Omental fat pad (tissue), 3 donors: ENCODE measurements at regions not wholly inside any gene's neighbourhood (a gene's known extent, or its start where the extent isn't known, plus 50 kb on each side); places are given as distances from the start of the nearest gene placed in this dataset.

ENCODE experiments used
- ATAC-seq: fragments of 150-250 bp; one replicate; pipeline ENCODE4 v1.9.1; 2016; ENCODE audit warnings: mild to moderate bottlenecking, moderate library complexity; ENCODE audit not compliant: low FRiP score
- DNase-seq: peaks from one replicate; pipeline ENCODE4 v3.0.0-alpha.2; 2019; ENCODE audit warnings: low spot score
- CTCF ChIP-seq, 3 donors: fragments of 450-650 bp; IDR thresholded peaks; one replicate each; pipeline ENCODE4 v1.5.1; 2016 to 2017; ENCODE audit warnings: antibody characterized with exemption in 3 of 3, mild to moderate bottlenecking in 3 of 3, moderate library complexity in 2 of 3

- ATAC-seq (no peak), DNase-seq (no peak)
- no peak for TF ChIP-seq CTCF (IDR thresholded peaks at IDR 0.05)
These were observed 167.0 kb downstream of the RPS24 start for GRCh38 chr10:78200686-78201085.

GRCh38 chr10:78202386-78202785 lies 168.7 kb downstream of the RPS24 start:
- ATAC-seq (no peak), DNase-seq (no peak)
- no peak for TF ChIP-seq CTCF (IDR thresholded peaks at IDR 0.05)

- DNase-seq (no peak), ATAC-seq (no peak)
- TF ChIP-seq CTCF (IDR thresholded peaks at IDR 0.05): no peak
These were observed 170.5 kb downstream of the RPS24 start for GRCh38 chr10:78203915-78204818.

- no peak for TF ChIP-seq CTCF (IDR thresholded peaks at IDR 0.05)
- ATAC-seq (no peak), DNase-seq (no peak)
These were observed 171.9 kb downstream of the RPS24 start for GRCh38 chr10:78205457-78206016.

GRCh38 chr10:78207216-78207615 lies 173.6 kb downstream of the RPS24 start:
- ATAC-seq: no peak
- DNase-seq: no peak
- TF ChIP-seq CTCF (IDR thresholded peaks at IDR 0.05): no peak

- ATAC-seq (no peak), DNase-seq (no peak)
- TF ChIP-seq CTCF (IDR thresholded peaks at IDR 0.05): no peak
These were observed 174.1 kb downstream of the RPS24 start for GRCh38 chr10:78207776-78208175.

- ATAC-seq (no peak), DNase-seq (no peak)
- TF ChIP-seq CTCF (IDR thresholded peaks at IDR 0.05): no peak
These were observed 176.3 kb downstream of the RPS24 start for GRCh38 chr10:78209970-78210369.
